OCI-LY7 (cell line): ENCODE measurements at regions not wholly inside any gene's neighbourhood (a gene's known extent, or its start where the extent isn't known, plus 50 kb on each side); places are given as distances from the start of the nearest gene placed in this dataset.

Experiments
- BruUV-seq: library from RNA; stranded (reverse); fragments of 400-500 nt; replicated peaks from 2 replicates; lab custom pipeline; 2021; lab: Mats Ljungman, UMichigan
- CTCF ChIA-PET: fragments of 300-600 bp; sonication (Branson Sonifier 250); formaldehyde crosslinking; loops from one replicate; lab custom pipeline; 2022; ENCODE audit warnings: antibody characterized with exemption; ENCODE audit not compliant: unreplicated experiment; lab: Charles Lee
- POLR2A ChIA-PET: fragments of 300-600 bp; sonication (Branson Sonifier 250); formaldehyde crosslinking; loops from one replicate; lab custom pipeline; 2022; ENCODE audit warnings: antibody characterized with exemption; lab: Charles Lee
- DNase-seq: peaks from one replicate; pipeline ENCODE4 v3.0.0-alpha.2; 2015; ENCODE audit warnings: low spot score
- H2AFZ ChIP-seq: fragments of 200-600 bp; sonication (generic), shearing (Covaris generic); 2 replicates; pipeline ENCODE4 v1.6.1; 2014; ENCODE audit warnings: mild to moderate bottlenecking, antibody characterized with exemption, low read length, moderate library complexity
- H3K27ac ChIP-seq: fragments of 200-600 bp; sonication (generic); 2 replicates; pipeline ENCODE4 v1.5.1; 2014; ENCODE audit warnings: mixed run types, low read depth, mild to moderate bottlenecking, moderate library complexity, low read length, inconsistent platforms; ENCODE audit not compliant: poor library complexity, severe bottlenecking
- H3K36me3 ChIP-seq: fragments of 200-600 bp; sonication (generic); 2 replicates; pipeline ENCODE4 v1.6.1; 2014; ENCODE audit warnings: mild to moderate bottlenecking, antibody characterized with exemption, low read length, moderate library complexity, mixed read lengths; ENCODE audit not compliant: insufficient read depth
- H3K4me1 ChIP-seq: fragments of 200-600 bp; sonication (generic); 2 replicates; pipeline ENCODE4 v1.5.1; 2014; ENCODE audit warnings: mild to moderate bottlenecking, low read length; ENCODE audit not compliant: insufficient read depth, poor library complexity, severe bottlenecking
- H3K4me2 ChIP-seq: fragments of 200-600 bp; sonication (generic); 2 replicates; pipeline ENCODE4 v1.6.1; 2014; ENCODE audit warnings: mild to moderate bottlenecking, low read length
- H3K4me3 ChIP-seq: fragments of 200-600 bp; sonication (generic); 2 replicates; pipeline ENCODE4 v1.5.1; 2014; ENCODE audit warnings: mild to moderate bottlenecking, low read depth, low read length; ENCODE audit not compliant: poor library complexity, severe bottlenecking
- H3K79me2 ChIP-seq: fragments of 200-600 bp; sonication (generic); 2 replicates; pipeline ENCODE4 v1.6.1; 2016; ENCODE audit warnings: low read depth, mild to moderate bottlenecking, low read length, moderate library complexity, mixed read lengths; ENCODE audit not compliant: insufficient read depth
- H3K9me2 ChIP-seq: fragments of 200-600 bp; sonication (generic); 2 replicates; pipeline ENCODE4 v1.6.1; 2016; ENCODE audit warnings: mild to moderate bottlenecking, low read length, mixed read lengths; ENCODE audit not compliant: insufficient read depth
- H3K9me3 ChIP-seq: fragments of 200-600 bp; sonication (generic); 2 replicates; pipeline ENCODE4 v1.6.1; 2014; ENCODE audit warnings: mild to moderate bottlenecking, mixed run types, low read length, mixed read lengths
- H4K20me1 ChIP-seq: fragments of 200-600 bp; sonication (generic); 2 replicates; pipeline ENCODE4 v1.6.1; 2014; ENCODE audit warnings: mild to moderate bottlenecking, antibody characterized with exemption, low read length, moderate library complexity, mixed read lengths; ENCODE audit not compliant: insufficient read depth
- EZH2phosphoT487 ChIP-seq: fragments of 200-600 bp; sonication (generic); IDR thresholded peaks from 2 replicates; pipeline ENCODE4 v1.6.1; 2018; ENCODE audit warnings: low read depth, borderline replicate concordance, mild to moderate bottlenecking, mixed run types, antibody characterized with exemption, low read length, moderate library complexity, mixed read lengths
- intact Hi-C: fragments of 100-400 bp; cut with micrococcal nuclease; formaldehyde crosslinking; loops from one replicate; pipeline ENCODE4 v1.10.0; 2022; ENCODE audit not compliant: unreplicated experiment
- TF ChIP-seq, protein P1 (sequence below): fragments of 200-600 bp; sonication (generic); conservative IDR thresholded peaks from 2 replicates; pipeline ENCODE4 v1.5.1; 2014; ENCODE audit warnings: mild to moderate bottlenecking, antibody characterized with exemption, low read length, moderate library complexity, mixed read lengths

DNA sequence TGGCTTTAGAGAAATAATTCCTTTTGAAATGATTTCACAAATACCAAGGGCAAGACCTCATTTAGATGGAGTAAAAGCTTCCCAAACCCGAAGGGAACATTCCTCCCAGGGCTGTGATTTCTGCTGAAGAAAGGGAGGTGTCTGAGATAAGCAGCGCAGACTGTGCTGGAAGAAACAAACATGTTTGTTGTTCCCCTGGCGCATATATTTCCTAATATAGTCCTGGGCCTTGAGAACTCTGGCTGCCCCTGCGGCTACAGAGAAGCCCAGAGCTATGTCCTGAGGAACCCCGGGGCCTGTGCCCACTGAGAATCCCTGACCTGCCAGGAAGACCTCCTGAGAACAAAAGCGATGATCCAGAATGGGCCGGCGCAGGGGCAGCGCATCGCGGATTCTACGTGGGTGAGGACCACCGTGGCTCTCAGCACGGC lies 372.6 kb upstream of the NT5C1B start:
- BruUV-seq, result no TSS peak
- H2AFZ ChIP-seq, result no peak overlapping the region
- no peak for DNase-seq
- peaks cover 7% of the 10 kb centered on the region for H3K4me1 ChIP-seq
- H3K27ac ChIP-seq, result no peak overlapping the region
- no peaks in the 10 kb centered on the region for H4K20me1 ChIP-seq
- TF ChIP-seq, protein P1, sequence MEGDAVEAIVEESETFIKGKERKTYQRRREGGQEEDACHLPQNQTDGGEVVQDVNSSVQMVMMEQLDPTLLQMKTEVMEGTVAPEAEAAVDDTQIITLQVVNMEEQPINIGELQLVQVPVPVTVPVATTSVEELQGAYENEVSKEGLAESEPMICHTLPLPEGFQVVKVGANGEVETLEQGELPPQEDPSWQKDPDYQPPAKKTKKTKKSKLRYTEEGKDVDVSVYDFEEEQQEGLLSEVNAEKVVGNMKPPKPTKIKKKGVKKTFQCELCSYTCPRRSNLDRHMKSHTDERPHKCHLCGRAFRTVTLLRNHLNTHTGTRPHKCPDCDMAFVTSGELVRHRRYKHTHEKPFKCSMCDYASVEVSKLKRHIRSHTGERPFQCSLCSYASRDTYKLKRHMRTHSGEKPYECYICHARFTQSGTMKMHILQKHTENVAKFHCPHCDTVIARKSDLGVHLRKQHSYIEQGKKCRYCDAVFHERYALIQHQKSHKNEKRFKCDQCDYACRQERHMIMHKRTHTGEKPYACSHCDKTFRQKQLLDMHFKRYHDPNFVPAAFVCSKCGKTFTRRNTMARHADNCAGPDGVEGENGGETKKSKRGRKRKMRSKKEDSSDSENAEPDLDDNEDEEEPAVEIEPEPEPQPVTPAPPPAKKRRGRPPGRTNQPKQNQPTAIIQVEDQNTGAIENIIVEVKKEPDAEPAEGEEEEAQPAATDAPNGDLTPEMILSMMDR, result no peak
- TF ChIP-seq EZH2phosphoT487, result no peak
- H3K36me3 ChIP-seq, result no peaks in the 10 kb centered on the region
- H3K9me3 ChIP-seq, result no peaks in the 10 kb centered on the region
- H3K4me3 ChIP-seq, result no peak overlapping the region
- H3K4me2 ChIP-seq, result no peak overlapping the region
- intact Hi-C loops, result no loop called here
- H3K9me2 ChIP-seq, result no peaks in the 10 kb centered on the region
- ChIA-PET POLR2A (interaction anchor here (1.6 kb wide), 1 partner anchor 19 kb away, joined by 4 read pairs; no protein-coding TSS in a partner anchor), CTCF (no interaction called here)
- no peaks in the 10 kb centered on the region for H3K79me2 ChIP-seq

DNA sequence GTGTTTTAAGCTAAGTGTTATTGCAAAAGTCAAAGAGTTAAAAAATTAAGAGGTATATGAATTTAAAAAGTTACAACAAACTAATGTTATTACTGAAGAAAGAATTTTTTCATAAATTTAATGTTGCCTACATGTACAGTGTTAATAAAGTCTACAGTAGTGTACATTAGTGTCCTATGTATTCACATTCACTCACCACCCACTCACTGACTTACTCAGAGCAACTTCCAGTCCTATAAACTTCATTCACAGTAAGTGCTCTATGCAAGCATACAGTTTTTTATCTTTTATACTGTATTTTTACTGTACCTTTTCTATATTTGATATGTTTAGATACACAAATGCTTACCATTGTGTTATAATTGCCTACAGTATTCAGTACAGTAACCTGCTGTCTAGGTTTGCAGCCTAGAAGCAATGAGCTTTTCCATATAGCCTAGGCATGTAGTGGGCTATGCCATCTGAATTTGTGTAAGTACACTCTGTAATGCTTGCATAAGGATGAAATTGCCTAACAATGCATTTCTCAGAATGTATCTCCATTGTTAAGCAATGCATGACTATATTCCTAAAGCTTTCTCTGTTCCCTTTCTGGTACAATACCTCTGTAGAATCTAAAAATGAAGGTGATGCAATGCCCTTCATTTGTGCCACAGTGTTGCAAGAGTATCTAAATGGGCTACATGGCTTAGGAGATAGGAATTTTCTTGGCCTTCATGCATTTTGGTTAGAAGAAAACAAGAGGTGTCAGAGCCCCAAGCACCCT lies 370.8 kb upstream of the NT5C1B start:
- Histone ChIP-seq H3K4me2 (no peak overlapping the region), H3K27ac (no peak overlapping the region), H3K36me3 (no peaks in the 10 kb centered on the region), H3K4me3 (no peak overlapping the region), H4K20me1 (no peaks in the 10 kb centered on the region), H3K9me2 (no peaks in the 10 kb centered on the region), H3K79me2 (no peaks in the 10 kb centered on the region), H2AFZ (no peak overlapping the region), H3K9me3 (no peaks in the 10 kb centered on the region), H3K4me1 (no peaks in the 10 kb centered on the region)
- TF ChIP-seq, protein P1, result no peak
- TF ChIP-seq EZH2phosphoT487, result no peak
- BruUV-seq, result no TSS peak
- intact Hi-C loops, result no loop called here
- CTCF ChIA-PET, result no interaction called here
- POLR2A ChIA-PET, result interaction anchor here (0.9 kb wide), 1 partner anchor 25 kb away, joined by 3 read pairs; no protein-coding TSS in a partner anchor
- DNase-seq, result no peak

DNA sequence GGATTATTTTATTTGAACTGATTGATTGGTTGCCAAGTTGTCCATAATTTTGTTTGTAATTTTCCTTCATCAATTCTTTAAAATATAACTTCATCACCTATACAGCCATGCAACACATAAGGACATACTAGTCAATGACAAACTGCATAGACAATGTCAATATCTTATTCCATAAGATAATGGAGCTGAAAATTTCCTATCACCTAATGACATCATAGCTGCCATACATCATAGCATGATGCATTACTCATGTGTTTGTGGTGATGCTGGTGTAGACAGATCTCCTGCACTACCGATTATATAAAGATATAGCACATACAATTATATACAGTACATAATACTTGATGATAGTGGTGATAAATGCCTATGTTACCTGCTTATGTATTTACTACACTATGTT lies 369.8 kb upstream of the NT5C1B start:
- BruUV-seq, result no TSS peak
- POLR2A ChIA-PET, result interaction anchor here (0.7 kb wide), 2 partner anchors 12 to 22 kb away, joined by 3 to 6 read pairs; no protein-coding TSS in a partner anchor
- H3K4me3 ChIP-seq, result no peak overlapping the region
- no peaks in the 10 kb centered on the region for H3K4me1 ChIP-seq
- H3K36me3 ChIP-seq, result no peaks in the 10 kb centered on the region
- CTCF ChIA-PET, result no interaction called here
- H3K4me2 ChIP-seq, result no peak overlapping the region
- TF ChIP-seq, protein P1, result no peak
- TF ChIP-seq EZH2phosphoT487, result no peak
- H3K9me2 ChIP-seq, result no peaks in the 10 kb centered on the region
- no peaks in the 10 kb centered on the region for H3K79me2 ChIP-seq
- H4K20me1 ChIP-seq, result no peaks in the 10 kb centered on the region
- intact Hi-C loops, result no loop called here
- H3K27ac ChIP-seq, result no peak overlapping the region
- no peak overlapping the region for H2AFZ ChIP-seq
- DNase-seq, result no peak
- H3K9me3 ChIP-seq, result no peaks in the 10 kb centered on the region
